Fibroblast of villous mesenchyme (primary cell): ENCODE measurements at regions not wholly inside any gene's neighbourhood (a gene's known extent, or its start where the extent isn't known, plus 50 kb on each side); places are given as distances from the start of the nearest gene placed in this dataset.

Experiments used
- DNase-seq: peaks from one replicate; pipeline ENCODE4 v3.0.0-alpha.2; 2010; ENCODE audit warnings: low read depth
- H3K4me3 ChIP-seq: 2 replicates; pipeline ENCODE4 v1.5.1; 2011; ENCODE audit warnings: low read depth, mild to moderate bottlenecking, low read length
- TF ChIP-seq, protein P1 (sequence below): IDR thresholded peaks from 2 replicates; pipeline ENCODE4 v1.5.1; 2012; ENCODE audit warnings: low read depth, mild to moderate bottlenecking, low read length; ENCODE audit not compliant: insufficient read depth

GRCh38 chrX:40182095-40182494 lies 84.3 kb upstream of the BCOR start:
- DNase-seq: no peak
- TF ChIP-seq, protein P1, sequence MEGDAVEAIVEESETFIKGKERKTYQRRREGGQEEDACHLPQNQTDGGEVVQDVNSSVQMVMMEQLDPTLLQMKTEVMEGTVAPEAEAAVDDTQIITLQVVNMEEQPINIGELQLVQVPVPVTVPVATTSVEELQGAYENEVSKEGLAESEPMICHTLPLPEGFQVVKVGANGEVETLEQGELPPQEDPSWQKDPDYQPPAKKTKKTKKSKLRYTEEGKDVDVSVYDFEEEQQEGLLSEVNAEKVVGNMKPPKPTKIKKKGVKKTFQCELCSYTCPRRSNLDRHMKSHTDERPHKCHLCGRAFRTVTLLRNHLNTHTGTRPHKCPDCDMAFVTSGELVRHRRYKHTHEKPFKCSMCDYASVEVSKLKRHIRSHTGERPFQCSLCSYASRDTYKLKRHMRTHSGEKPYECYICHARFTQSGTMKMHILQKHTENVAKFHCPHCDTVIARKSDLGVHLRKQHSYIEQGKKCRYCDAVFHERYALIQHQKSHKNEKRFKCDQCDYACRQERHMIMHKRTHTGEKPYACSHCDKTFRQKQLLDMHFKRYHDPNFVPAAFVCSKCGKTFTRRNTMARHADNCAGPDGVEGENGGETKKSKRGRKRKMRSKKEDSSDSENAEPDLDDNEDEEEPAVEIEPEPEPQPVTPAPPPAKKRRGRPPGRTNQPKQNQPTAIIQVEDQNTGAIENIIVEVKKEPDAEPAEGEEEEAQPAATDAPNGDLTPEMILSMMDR: no peak
- no peak overlapping the region for H3K4me3 ChIP-seq

GRCh38 chrX:40179283-40179682 lies 81.5 kb upstream of the BCOR start:
- H3K4me3 ChIP-seq: no peak overlapping the region
- TF ChIP-seq, protein P1: no peak
- DNase-seq: no peak

DNA sequence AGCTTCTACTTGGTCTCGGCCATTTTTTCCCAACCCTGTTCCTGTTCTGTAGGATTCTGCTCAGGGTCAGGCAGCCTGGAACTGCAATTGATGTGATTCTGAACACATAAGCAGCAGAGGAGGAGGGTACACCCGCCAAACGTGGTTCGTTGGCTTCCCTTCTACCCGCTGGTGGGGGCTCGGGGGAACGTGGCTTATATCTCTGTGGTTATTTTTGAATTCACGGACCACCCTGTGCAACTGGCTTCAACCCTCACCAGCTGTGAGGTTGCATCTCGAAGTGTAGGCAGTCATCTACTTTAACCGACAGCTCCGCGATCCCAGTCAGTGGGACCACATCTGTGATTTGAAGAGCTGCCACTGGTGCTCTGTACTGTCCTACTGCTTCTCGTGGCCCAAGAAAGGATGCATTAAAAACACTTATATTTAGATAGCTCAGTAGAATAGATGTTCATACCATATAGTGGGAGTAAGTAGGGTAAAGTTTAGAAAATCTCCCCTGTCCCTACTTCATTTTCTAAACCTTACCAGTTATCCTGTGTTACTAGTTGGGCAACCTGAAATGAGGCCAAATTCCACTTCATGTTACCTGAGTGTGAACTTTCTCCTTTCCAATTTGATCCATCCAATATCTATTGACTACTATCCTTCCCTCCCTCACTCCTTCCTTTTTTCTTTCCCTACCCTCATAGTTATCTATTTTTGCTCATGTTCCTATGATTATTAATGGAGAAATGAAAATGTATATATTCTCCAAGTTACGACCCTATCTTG lies 80.4 kb upstream of the BCOR start:
- DNase-seq: no peak

DNA sequence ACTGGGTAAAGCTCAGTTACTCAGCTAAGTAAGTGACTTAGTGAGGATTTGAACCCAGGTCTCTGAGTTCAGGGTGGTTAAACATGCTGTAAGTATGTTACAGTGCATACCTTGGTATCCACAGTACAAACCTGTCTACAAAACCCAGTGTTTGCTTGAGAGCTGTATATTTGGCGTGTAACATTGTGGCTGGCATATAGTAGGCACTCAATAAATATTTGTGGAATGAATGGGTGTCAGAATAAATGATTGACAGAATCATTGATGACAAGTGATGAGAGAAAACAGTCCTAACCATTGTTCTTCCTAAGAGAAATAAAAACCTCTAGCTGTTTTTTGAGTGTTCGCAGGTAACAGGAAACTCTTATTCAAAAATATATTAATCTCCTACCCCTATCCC lies 79.7 kb upstream of the BCOR start:
- no peak for DNase-seq
- H3K4me3 ChIP-seq: no peak overlapping the region
- TF ChIP-seq, protein P1: no peak

More for the DNA sequence above, 80.4 kb upstream of the BCOR start:
- H3K4me3 ChIP-seq: no peak overlapping the region
- TF ChIP-seq, protein P1: no peak

DNA sequence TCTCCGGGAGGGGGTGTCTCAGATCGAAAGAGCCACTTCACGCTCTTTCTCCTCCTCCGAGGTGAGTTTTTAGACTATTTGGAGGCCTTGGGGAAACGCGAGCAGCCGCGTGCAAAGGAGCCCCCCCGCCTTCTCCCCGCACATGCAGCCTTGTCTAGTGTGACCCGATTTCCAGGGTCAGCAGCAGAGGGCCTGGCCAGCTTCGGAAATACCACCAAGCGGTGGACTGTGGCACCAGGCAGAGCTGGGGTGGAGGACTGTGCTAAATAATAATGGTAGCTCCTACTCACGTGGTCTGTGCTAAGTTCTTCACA lies 79.3 kb upstream of the BCOR start:
- peak overlapping the region; percentile 54 for H3K4me3 ChIP-seq
- DNase-seq: peak; percentile 4

GRCh38 chrX:40176351-40177116 lies 78.8 kb upstream of the BCOR start:
- peak overlapping the region; percentile 54 for H3K4me3 ChIP-seq
- TF ChIP-seq, protein P1: no peak
- DNase-seq: peak; percentile 35

More for the DNA sequence above, 79.3 kb upstream of the BCOR start:
- TF ChIP-seq, protein P1: no peak
